GM12873 (cell line): ENCODE measurements at regions not wholly inside any gene's neighbourhood (a gene's known extent, or its start where the extent isn't known, plus 50 kb on each side); places are given as distances from the start of the nearest gene placed in this dataset.

Experiments used
- TF ChIP-seq, protein P1 (sequence below): IDR thresholded peaks from 2 replicates; pipeline ENCODE4 v1.5.1; 2012; ENCODE audit warnings: low read depth, mild to moderate bottlenecking, moderate library complexity, low read length, control low read depth; ENCODE audit not compliant: insufficient read depth; ENCODE audit errors: missing control alignments

DNA sequence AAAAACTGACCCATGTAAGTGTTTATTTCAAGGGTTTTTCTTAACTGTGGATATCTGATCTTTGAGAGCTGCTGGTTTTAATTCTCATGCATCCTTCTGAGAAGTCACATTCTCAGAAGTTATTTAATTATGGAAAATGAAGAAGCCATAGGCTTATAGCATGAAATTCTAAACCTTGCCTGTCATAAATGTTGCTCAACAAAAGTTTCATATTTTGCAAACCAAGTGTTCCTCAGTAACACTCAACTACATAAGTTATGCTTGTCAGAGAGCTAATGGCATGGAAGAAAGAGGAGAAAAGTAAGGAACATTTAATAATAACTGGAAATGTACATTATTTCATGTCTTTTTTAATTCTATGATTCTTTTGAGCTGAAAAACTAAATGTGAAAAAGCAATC lies 78.6 kb upstream of the MPP7 start:
- TF ChIP-seq, protein P1, sequence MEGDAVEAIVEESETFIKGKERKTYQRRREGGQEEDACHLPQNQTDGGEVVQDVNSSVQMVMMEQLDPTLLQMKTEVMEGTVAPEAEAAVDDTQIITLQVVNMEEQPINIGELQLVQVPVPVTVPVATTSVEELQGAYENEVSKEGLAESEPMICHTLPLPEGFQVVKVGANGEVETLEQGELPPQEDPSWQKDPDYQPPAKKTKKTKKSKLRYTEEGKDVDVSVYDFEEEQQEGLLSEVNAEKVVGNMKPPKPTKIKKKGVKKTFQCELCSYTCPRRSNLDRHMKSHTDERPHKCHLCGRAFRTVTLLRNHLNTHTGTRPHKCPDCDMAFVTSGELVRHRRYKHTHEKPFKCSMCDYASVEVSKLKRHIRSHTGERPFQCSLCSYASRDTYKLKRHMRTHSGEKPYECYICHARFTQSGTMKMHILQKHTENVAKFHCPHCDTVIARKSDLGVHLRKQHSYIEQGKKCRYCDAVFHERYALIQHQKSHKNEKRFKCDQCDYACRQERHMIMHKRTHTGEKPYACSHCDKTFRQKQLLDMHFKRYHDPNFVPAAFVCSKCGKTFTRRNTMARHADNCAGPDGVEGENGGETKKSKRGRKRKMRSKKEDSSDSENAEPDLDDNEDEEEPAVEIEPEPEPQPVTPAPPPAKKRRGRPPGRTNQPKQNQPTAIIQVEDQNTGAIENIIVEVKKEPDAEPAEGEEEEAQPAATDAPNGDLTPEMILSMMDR, result no peak

DNA sequence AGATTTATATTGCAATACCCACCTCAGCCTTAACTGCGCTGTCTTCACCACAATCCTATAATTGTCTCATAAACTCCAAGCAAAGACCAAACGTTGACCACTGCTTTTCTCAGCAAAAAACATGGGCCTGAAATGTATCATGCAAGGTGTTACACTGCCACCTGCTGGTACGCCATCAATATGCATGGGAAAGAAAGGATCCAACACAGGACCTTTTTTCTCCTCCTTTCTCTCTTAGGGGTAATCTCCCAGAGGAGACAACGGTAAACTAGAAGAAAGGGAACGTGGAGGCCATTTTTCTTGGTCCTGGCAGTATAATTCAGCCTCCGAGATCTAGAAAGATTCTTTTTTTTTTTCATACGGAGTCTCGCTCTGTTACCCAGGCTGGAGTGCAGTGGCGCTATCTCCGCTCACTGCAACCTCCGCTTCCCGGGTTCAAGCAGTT lies 79.1 kb upstream of the MPP7 start:
- TF ChIP-seq, protein P1, result peak; percentile 89

DNA sequence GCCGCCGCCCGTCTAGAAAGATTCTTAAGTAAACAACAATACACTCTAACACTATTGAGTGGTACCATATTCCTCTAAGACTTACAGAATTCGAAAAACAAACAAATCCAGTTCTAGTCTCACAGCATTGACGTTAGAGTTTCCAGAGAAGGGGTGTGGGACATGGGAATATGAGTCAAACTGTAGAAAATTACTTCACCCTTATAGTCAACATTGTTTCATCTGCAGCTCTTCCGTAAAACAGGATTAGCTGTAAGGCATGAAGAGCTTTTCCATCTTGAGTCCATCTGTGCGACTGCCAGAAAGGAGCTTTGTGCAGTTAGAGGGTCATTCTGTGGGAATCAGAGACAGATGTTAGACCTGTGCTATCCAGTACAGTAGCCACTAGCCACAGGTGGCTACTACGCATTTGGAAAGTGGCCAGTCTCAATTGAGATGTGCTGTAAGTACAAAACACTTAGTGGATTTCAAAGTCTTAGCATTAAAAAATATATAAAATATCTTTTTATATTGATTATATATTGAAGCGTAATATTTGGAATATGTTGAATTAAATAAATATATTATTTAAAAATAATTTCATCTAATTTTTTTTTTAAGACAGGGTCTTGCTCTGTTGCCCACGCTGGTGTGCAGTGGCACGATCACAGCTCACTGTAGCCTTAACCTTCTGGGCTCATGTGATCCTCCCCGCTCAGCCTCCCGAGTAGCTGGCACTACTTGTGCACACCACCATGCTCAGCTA lies 79.8 kb upstream of the MPP7 start:
- TF ChIP-seq, protein P1, result no peak

DNA sequence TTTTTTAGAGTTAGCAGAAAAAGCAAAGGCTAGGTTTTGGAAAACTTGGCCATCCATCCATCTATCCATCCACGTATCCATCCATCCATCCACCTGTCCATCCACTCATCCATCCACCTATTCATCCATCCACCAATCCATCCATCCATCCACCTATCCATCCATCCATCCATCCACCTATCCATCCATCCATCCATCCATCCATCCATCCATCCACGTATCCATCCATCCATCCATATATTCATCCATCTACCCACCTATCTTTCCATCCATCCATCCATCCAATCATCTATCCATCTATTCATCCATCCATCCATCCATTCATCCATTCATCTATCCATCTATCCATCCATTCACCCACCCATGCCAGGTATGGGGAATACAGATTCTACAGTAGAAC lies 81.7 kb upstream of the MPP7 start:
- TF ChIP-seq, protein P1, result no peak

DNA sequence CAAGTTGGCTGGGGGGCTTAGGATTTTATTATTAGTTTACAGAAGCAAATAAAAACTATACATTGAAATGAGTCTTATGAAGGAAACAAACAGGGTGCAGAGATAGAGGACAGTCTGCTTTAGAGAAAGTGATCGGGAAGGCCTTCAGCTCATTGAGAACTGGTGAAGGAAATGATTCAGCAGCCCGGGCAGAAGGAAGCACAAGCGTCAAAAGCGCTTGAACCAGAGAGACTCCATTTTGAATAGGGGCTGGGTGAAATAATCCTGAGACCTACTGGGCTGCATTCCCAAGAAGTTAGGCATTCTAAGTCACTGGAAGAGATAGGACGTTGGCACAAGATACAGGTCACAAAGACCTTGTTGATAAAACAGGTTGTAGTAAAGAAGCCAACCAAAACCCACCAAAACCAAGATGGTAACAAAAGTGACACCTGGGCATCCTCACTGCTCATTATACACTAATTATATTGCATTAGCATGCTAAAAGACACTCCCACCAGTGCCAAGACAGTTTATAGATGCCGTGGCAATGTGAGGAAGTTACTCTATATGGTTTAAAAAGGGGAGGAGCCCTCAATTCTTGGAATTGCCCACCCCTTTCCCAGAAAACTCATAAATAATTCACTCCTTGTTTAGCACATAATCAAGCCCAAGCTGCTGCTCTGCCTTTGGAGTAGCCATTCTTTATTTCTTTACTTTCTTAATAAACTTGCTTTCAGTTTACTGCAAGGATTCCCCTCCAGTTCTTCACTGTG lies 83.1 kb upstream of the MPP7 start:
- TF ChIP-seq, protein P1, result no peak

DNA sequence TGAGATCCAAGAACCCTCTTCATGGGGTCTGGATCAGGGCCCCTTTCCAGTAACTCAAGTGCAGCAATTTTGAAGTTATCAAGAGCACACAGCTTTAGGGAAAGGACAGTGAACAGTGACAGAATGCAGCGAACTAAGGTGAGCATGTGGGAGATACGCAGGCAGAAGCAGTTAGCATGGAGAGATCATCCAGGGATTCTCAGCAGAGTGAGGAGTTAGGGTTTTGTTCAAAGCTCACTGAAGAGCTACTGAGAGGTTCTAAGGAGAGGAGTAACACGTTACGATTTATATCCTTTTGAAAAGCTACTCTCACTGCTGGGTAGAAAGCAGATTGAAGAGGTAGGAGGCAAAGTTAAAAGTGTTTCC lies 83.6 kb upstream of the MPP7 start:
- TF ChIP-seq, protein P1, result no peak

DNA sequence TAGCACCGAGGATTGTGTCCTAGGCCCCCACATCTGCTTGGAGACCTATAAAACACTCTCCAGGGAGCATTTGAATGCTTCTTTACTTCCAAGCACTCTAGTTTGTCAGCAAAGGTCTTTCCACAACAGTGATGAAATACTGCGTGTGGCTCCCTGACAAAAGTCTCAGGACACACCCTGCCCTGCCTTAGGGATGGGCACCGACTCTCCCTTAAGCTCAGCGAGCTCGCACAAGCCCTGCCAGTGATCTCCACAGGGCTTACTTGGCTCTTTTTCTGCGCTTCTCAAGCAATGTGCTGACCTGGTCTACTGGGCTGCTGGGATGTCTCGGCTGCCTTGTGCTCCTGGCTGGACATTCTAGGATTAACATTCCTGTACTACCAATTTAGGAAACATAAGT lies 84.3 kb upstream of the MPP7 start:
- TF ChIP-seq, protein P1, result no peak
